ENCODE measurements at regions not wholly inside any gene's neighbourhood (a gene's known extent, or its start where the extent isn't known, plus 50 kb on each side); places are given as distances from the start of the nearest gene placed in this dataset.

DNA sequence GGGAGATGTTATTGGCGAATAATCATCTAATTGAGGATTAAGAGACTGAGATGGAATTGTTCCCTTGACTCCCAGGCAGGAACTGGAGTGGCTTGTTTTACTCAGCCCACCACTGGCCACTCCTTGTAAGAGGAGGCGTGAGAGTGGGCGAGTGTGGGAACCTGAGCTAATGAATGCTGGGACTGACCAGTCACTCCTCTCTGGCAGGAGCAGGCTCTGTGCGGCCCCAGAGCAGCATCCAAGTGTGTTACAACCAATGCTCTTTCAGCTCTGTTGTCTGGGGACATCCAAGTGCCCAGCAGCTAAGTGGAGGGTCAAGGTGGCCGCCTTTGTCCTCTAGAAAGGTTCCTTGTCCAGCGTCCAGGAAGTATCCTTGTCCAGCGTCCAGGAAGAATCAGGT is 739.9 kb downstream of the CDH8 start:
- no peak overlapping the region for H3K27ac ChIP-seq (ENCODE audit: control insufficient read depth, insufficient read depth)
- H3K4me2 ChIP-seq (ENCODE audit: control insufficient read depth, insufficient read depth): no peak overlapping the region
- H3K36me3 ChIP-seq (ENCODE audit: control insufficient read depth in 2 of 2, insufficient read depth in 2 of 2, low read length in 1 of 2): no peaks in the 10 kb centered on the region
- H3K9ac ChIP-seq (ENCODE audit: control insufficient read depth, insufficient read depth, low read length): no peak overlapping the region
- H3K79me2 ChIP-seq (ENCODE audit: control insufficient read depth, insufficient read depth, low read length): no peaks in the 10 kb centered on the region
- TF ChIP-seq, protein P1, sequence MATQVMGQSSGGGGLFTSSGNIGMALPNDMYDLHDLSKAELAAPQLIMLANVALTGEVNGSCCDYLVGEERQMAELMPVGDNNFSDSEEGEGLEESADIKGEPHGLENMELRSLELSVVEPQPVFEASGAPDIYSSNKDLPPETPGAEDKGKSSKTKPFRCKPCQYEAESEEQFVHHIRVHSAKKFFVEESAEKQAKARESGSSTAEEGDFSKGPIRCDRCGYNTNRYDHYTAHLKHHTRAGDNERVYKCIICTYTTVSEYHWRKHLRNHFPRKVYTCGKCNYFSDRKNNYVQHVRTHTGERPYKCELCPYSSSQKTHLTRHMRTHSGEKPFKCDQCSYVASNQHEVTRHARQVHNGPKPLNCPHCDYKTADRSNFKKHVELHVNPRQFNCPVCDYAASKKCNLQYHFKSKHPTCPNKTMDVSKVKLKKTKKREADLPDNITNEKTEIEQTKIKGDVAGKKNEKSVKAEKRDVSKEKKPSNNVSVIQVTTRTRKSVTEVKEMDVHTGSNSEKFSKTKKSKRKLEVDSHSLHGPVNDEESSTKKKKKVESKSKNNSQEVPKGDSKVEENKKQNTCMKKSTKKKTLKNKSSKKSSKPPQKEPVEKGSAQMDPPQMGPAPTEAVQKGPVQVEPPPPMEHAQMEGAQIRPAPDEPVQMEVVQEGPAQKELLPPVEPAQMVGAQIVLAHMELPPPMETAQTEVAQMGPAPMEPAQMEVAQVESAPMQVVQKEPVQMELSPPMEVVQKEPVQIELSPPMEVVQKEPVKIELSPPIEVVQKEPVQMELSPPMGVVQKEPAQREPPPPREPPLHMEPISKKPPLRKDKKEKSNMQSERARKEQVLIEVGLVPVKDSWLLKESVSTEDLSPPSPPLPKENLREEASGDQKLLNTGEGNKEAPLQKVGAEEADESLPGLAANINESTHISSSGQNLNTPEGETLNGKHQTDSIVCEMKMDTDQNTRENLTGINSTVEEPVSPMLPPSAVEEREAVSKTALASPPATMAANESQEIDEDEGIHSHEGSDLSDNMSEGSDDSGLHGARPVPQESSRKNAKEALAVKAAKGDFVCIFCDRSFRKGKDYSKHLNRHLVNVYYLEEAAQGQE (IDR thresholded peaks at IDR 0.05; ENCODE audit: low read depth, low read length): no peak
- no peak for TF ChIP-seq ZNF217 (IDR thresholded peaks at IDR 0.05)
- TF ChIP-seq, protein P2, sequence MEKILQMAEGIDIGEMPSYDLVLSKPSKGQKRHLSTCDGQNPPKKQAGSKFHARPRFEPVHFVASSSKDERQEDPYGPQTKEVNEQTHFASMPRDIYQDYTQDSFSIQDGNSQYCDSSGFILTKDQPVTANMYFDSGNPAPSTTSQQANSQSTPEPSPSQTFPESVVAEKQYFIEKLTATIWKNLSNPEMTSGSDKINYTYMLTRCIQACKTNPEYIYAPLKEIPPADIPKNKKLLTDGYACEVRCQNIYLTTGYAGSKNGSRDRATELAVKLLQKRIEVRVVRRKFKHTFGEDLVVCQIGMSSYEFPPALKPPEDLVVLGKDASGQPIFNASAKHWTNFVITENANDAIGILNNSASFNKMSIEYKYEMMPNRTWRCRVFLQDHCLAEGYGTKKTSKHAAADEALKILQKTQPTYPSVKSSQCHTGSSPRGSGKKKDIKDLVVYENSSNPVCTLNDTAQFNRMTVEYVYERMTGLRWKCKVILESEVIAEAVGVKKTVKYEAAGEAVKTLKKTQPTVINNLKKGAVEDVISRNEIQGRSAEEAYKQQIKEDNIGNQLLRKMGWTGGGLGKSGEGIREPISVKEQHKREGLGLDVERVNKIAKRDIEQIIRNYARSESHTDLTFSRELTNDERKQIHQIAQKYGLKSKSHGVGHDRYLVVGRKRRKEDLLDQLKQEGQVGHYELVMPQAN (conservative IDR thresholded peaks at IDR 0.05): no peak
- no peak for TF ChIP-seq RFX5 (IDR thresholded peaks at IDR 0.05; ENCODE audit: low read depth, low read length)
- no peak for TF ChIP-seq SPI1 (IDR thresholded peaks at IDR 0.05; ENCODE audit: borderline replicate concordance, insufficient read depth, low read depth, low read length)
- TF ChIP-seq FOXK2 (IDR thresholded peaks at IDR 0.05): no peak
- no peak for TF ChIP-seq ASH2L (IDR thresholded peaks at IDR 0.05; ENCODE audit: borderline replicate concordance, low read depth)
- TF ChIP-seq, protein P3, sequence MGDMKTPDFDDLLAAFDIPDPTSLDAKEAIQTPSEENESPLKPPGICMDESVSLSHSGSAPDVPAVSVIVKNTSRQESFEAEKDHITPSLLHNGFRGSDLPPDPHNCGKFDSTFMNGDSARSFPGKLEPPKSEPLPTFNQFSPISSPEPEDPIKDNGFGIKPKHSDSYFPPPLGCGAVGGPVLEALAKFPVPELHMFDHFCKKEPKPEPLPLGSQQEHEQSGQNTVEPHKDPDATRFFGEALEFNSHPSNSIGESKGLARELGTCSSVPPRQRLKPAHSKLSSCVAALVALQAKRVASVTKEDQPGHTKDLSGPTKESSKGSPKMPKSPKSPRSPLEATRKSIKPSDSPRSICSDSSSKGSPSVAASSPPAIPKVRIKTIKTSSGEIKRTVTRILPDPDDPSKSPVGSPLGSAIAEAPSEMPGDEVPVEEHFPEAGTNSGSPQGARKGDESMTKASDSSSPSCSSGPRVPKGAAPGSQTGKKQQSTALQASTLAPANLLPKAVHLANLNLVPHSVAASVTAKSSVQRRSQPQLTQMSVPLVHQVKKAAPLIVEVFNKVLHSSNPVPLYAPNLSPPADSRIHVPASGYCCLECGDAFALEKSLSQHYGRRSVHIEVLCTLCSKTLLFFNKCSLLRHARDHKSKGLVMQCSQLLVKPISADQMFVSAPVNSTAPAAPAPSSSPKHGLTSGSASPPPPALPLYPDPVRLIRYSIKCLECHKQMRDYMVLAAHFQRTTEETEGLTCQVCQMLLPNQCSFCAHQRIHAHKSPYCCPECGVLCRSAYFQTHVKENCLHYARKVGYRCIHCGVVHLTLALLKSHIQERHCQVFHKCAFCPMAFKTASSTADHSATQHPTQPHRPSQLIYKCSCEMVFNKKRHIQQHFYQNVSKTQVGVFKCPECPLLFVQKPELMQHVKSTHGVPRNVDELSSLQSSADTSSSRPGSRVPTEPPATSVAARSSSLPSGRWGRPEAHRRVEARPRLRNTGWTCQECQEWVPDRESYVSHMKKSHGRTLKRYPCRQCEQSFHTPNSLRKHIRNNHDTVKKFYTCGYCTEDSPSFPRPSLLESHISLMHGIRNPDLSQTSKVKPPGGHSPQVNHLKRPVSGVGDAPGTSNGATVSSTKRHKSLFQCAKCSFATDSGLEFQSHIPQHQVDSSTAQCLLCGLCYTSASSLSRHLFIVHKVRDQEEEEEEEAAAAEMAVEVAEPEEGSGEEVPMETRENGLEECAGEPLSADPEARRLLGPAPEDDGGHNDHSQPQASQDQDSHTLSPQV (IDR thresholded peaks at IDR 0.05): no peak
- TF ChIP-seq EP300 (IDR thresholded peaks at IDR 0.05; ENCODE audit: borderline replicate concordance in 1 of 2, control insufficient read depth in 1 of 2, low read depth in 2 of 2, low read length in 2 of 2): no peak
- H3K9me3 ChIP-seq (replicated peaks; ENCODE audit: control insufficient read depth, insufficient read depth, low read length): no peaks in the 10 kb centered on the region
- no peaks in the 10 kb centered on the region for H3K27me3 ChIP-seq (replicated peaks in 1 of 2; ENCODE audit: control insufficient read depth in 2 of 2, insufficient read depth in 2 of 2, low read length in 1 of 2)
- no peak overlapping the region for H3K4me3 ChIP-seq
- FAIRE-seq (no peak), ATAC-seq (no peak), DNase-seq (ENCODE audit: low read depth, low spot score) (no peak)
- ChIA-PET RAD21 (ENCODE audit: unreplicated experiment) (no interaction called here), SMC1A (ENCODE audit: uncharacterized antibody, unreplicated experiment) (no interaction called here), POLR2A (no interaction called here), CTCF (no interaction called here)
- no peaks in the 10 kb centered on the region for H3K4me1 ChIP-seq (ENCODE audit: control insufficient read depth, insufficient read depth, low read length)
- no TSS peak for BruUV-seq (replicated peaks)
- H2AFZ ChIP-seq (ENCODE audit: control insufficient read depth, low read depth, low read length): no peak overlapping the region
- no peaks in the 10 kb centered on the region for H4K20me1 ChIP-seq (ENCODE audit: control insufficient read depth, insufficient read depth)
- 32% methylated on average over 7 of the region's 7 CpGs for WGBS (ENCODE audit: insufficient coverage, insufficient replicate concordance, low lambda C conversion rate, missing lambda C conversion rate)
- intact Hi-C loops (cut with micrococcal nuclease; ENCODE audit: unreplicated experiment): no loop called here
- in situ Hi-C loops (cut with MboI): no loop called here
